Body of pancreas (tissue), 4 donors: ENCODE measurements at regions not wholly inside any gene's neighbourhood (a gene's known extent, or its start where the extent isn't known, plus 50 kb on each side); places are given as distances from the start of the nearest gene placed in this dataset.

ENCODE experiments used
- CTCF ChIP-seq, 7 experiments: fragments of 450-650 bp in 4 of 7; fragments of 200-600 bp in 3 of 7; sonication (generic) in 3 of 7; IDR thresholded peaks; one replicate each; pipeline ENCODE4 v1.5.1; 2016 to 2019; ENCODE audit warnings: antibody characterized with exemption in 7 of 7
- POLR2A ChIP-seq, 3 donors: fragments of 450-650 bp; IDR thresholded peaks; one replicate each; pipeline ENCODE4 v1.6.1; 2016; ENCODE audit warnings: antibody characterized with exemption in 3 of 3, mild to moderate bottlenecking in 2 of 3

- TF ChIP-seq CTCF (IDR thresholded peaks at IDR 0.05) = no peak
- no peak for TF ChIP-seq POLR2A (IDR thresholded peaks at IDR 0.05)
Measured at GRCh38 chr11:29200791-29201562, 815.9 kb downstream of the KCNA4 start.
